H54 (cell line): ENCODE measurements at regions not wholly inside any gene's neighbourhood (a gene's known extent, or its start where the extent isn't known, plus 50 kb on each side); places are given as distances from the start of the nearest gene placed in this dataset.
A peak's percentile ranks its signal among the peaks of the same experiment; 100 is the strongest.

Source experiments
- DNase-seq: peaks from one replicate; pipeline ENCODE4 v3.0.0; 2011; ENCODE audit warnings: low spot score, mixed read lengths; ENCODE audit not compliant: insufficient read length
- FAIRE-seq: peaks from 3 replicates; lab custom pipeline; 2011; peaks lifted over from hg19 to GRCh38; lab: Jason Lieb, UNC
- POLR2A ChIP-seq: IDR thresholded peaks from 2 replicates; pipeline ENCODE4 v1.6.1; 2011; ENCODE audit warnings: low read depth, mild to moderate bottlenecking, low read length

GRCh38 chr13:90402613-90403012 is 944.9 kb upstream of the MIR17HG start:
- FAIRE-seq (no peak), DNase-seq (no peak)
- TF ChIP-seq POLR2A = no peak

- FAIRE-seq (no peak), DNase-seq (no peak)
- TF ChIP-seq POLR2A = no peak
Observed at GRCh38 chr13:90403330-90404082, 944.0 kb upstream of the MIR17HG start.

- FAIRE-seq (peak; percentile 23), DNase-seq (no peak)
- TF ChIP-seq POLR2A = no peak
Observed at GRCh38 chr13:90405301-90405700, 942.2 kb upstream of the MIR17HG start.

DNA sequence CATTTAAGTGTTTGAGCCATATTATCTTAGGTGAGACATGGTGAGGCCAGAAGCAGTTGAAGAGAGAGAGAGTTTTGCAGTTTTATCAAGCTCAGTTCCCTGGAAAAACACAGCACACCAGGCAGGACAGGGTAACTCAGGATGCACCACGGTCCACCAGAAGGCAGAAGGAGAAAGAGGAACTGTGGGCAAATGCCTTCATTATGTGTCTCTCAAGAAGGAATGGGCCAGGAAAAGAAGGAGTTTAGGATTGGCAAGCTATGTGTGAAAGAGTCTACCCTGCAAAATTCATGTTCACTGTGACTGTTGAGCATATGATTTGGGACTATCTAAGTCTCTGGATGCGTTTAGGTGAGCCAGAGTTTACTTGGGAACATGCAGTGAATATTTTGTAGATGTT is 934.5 kb upstream of the MIR17HG start:
- DNase-seq = no peak
- FAIRE-seq = peak; percentile 53
- TF ChIP-seq POLR2A = no peak

GRCh38 chr13:90413548-90413947 is 933.9 kb upstream of the MIR17HG start:
- DNase-seq (no peak), FAIRE-seq (no peak)
- TF ChIP-seq POLR2A = no peak

DNA sequence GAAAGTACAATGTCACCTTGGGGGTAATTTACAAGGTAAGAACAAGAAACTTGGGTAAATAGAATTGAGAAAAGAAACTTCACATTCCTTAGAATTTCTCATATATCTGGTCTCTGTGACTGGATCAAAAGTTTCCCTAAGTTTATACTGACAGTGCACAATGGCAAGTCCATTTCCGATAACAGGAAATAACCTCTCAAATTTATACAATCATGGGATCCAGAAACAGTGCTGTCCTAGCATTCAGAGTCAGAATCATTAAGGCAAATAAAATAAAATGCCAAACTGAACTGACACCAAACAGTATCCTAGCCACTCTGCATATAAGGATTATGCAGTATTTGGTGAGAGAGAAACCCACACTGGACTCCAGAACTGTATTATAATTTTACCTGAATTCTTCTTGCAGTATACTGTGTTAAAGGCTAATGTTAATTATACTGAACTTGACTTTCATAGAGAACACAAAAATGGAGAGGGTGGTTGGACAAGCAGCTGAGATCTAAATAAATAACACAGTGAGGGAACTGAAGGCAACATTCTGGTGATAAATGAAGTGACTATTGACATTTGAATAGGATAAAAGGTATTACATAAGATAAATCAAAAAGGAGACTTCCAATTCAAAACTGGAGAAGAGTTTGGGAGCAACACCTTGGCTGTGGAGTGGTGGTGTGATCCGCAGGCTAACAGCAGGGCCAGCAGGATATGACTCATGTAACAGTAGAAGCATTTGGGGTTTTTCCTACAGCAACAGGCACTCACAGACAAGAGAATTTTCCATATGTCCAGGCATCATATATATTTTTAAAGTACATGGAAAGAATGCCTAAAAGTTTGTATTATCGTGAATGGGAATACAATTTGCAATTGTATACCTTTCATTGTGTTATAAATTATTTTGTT is 932.5 kb upstream of the MIR17HG start:
- peak; percentile 100 for FAIRE-seq
- peak; percentile 29 for DNase-seq
- no peak for TF ChIP-seq POLR2A

DNA sequence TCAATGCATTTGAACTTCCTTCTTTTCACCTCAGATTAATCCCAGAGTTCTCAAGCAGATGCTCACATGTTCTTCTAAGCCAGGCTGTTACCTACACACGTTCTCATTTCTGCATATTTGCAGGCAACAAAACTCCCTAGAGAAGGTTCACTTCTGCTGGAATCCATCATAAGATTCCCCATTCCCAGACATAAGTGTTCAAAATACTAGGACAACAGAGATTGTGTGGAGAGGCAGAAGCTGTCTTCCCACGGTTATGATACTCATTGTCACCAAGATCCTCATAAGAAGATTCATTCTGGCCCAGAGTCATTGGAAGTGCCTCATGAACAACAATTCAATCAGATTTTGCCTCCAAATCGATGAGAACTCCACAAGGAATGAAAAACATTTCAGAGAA is 931.6 kb upstream of the MIR17HG start:
- DNase-seq (no peak), FAIRE-seq (peak; percentile 75)
- no peak for TF ChIP-seq POLR2A

DNA sequence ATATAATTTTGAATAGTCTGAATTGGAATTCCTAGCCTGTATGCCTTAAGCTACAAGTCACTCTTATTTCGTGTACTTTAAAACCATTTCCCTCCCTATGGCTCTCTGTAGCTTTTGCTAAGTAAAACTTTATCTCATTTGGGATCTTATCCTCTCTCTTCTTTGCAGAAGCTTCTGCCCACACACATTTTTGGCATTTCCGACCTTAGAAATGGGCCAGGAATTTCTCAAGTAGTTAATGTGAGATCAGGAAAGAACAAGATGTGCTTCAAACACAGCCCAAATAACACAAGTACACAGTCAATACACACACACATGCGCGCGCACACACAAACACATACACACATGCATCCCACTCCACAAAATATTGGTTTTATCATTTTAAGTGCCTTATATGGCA is 931.0 kb upstream of the MIR17HG start:
- no peak for TF ChIP-seq POLR2A
- DNase-seq = no peak
- peak; percentile 74 for FAIRE-seq

DNA sequence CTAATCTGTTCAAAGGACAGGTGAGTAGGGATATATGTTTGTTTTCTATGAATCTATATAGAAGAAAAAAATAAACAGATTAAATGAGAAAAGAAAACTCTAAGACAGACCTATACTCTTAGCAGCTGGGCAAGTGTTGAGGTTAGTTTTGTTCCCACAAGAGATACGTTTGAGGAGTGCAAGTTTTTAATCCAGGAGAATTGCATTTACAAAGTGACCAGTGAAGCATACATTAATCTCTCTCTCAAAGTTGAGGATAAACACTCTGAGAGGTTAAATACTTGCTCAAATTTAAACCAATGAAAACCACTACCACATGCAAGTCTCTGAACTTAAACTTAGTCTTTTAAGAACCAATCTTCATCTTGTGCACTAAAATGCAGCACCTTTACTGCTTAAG is 930.5 kb upstream of the MIR17HG start:
- no peak for DNase-seq
- no peak for TF ChIP-seq POLR2A
- FAIRE-seq = peak; percentile 6

DNA sequence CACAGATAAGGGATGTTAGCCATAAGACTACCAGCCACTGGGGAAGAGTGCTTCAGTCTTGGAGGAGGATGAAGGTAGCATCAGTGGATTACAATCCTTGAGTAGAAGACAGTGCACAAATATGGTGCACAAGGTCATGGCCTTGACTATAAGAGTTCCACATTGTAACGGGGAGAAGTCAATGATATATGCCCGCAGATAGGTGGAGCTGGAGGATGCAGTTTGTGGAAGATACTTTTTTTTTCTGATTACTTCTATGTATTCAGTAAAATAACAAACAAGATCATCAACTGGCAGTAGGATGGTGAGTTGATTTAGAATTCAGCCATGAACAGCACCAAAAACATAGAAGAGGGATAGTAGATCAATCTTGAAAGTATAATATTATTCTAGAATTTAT is 926.8 kb upstream of the MIR17HG start:
- DNase-seq = no peak
- TF ChIP-seq POLR2A = no peak
- FAIRE-seq = peak; percentile 61

DNA sequence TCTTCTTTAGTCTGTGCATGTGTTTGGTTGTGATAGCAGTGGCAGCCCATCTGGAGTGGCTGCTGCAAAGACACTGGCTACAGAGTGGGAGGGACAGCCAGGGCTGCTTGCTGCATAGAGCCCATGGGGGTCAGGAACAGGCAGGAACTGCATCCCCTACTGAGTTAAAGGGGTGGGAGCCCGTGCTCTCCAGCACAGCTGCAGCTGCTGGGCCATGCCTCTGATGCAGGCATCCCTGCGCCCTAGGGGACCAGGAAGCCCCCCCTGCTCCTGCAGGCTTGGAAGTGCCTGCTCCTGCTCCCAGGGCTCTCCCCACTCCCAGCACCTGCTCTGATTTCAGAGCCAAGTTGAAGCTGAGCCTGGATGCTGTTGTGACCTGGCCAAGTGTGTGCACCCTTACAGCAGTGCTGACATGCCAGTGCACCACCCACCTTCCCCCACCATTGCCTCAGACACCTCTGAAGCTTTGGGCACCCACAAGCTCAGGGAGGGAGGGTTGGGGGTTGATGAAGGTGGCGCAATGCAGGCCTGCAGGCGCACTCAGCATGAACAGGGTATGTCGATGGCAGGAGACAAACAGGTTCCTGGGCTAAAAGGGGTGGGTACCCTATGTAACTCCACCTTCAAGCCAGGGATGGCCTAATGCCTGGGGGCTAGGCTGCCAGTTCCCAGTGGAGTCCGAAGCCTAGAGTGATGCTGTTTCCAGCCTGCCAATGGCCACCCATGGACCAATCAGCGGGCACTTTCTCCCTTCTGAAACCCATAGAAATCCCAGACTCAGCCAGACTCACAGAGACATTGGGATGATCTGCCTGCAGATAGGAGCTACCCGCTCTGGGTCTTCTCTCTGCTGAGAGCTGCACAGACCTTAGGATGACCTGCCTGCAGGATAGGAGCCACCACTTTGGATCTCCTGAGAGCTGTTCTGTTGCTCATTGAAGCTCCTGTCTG is 919.9 kb upstream of the MIR17HG start:
- FAIRE-seq = no peak
- TF ChIP-seq POLR2A = no peak
- DNase-seq = no peak

GRCh38 chr13:90428522-90429210 is 918.8 kb upstream of the MIR17HG start:
- no peak for DNase-seq
- no peak for TF ChIP-seq POLR2A
- no peak for FAIRE-seq

DNA sequence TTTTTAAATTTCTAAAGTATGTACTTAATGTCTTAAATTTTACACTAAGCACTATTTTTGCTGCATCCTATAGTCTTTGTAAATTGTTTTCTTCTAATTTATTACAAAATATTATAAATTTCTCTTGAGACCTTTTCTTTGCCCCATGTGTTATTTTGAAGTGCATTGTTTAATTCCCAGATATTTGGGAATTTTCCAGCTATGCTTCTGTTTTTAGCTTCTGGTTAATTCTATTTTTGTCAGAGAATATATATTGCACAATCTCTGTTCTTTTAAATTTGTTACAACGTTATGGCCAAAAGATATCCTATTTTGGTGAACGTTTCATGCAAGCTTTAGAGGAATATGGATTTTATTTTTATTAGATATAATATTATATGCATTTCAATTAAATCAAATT is 917.4 kb upstream of the MIR17HG start:
- TF ChIP-seq POLR2A = no peak
- DNase-seq (no peak), FAIRE-seq (no peak)

- FAIRE-seq (peak; percentile 41), DNase-seq (no peak)
- TF ChIP-seq POLR2A = no peak
Observed at GRCh38 chr13:90436697-90437096, 910.8 kb upstream of the MIR17HG start.
